ENCODE measurements at regions not wholly inside any gene's neighbourhood (a gene's known extent, or its start where the extent isn't known, plus 50 kb on each side); places are given as distances from the start of the nearest gene placed in this dataset.
"Not testable (repeated sequence)": the region's sequence is repeated elsewhere in the genome, so short reads cannot be mapped to it uniquely, and the experiment has no call there.

GRCh38 chr13:24599019-24599791 lies 81.0 kb upstream of the ATP12A start:
- not testable (repeated sequence) for H3K4me2 ChIP-seq (ENCODE audit: extremely low read depth, insufficient read depth, low read length); H3K4me1 ChIP-seq (ENCODE audit: control insufficient read depth, extremely low read depth, insufficient read depth, low read length); DNase-seq (ENCODE audit: low read depth in 2 of 2); H3K79me2 ChIP-seq (ENCODE audit: control insufficient read depth, insufficient read depth, low read length); H3K27ac ChIP-seq (ENCODE audit: insufficient read depth, low read length); H4K20me1 ChIP-seq (ENCODE audit: control insufficient read depth, extremely low read depth, insufficient read depth, low read length); H3K36me3 ChIP-seq (ENCODE audit: control insufficient read depth, insufficient read depth, low read length); H3K4me3 ChIP-seq (replicated peaks in 1 of 4; ENCODE audit: control extremely low read depth in 1 of 4, insufficient read depth in 1 of 4, low read depth in 3 of 4, low read length in 4 of 4); H3K9ac ChIP-seq (ENCODE audit: insufficient read depth, low read length); H3K27me3 ChIP-seq (ENCODE audit: control insufficient read depth, insufficient read depth, low read length); H3K9me3 ChIP-seq (ENCODE audit: control insufficient read depth, insufficient read depth, low read depth, low read length); H2AFZ ChIP-seq (ENCODE audit: low read length)

DNA sequence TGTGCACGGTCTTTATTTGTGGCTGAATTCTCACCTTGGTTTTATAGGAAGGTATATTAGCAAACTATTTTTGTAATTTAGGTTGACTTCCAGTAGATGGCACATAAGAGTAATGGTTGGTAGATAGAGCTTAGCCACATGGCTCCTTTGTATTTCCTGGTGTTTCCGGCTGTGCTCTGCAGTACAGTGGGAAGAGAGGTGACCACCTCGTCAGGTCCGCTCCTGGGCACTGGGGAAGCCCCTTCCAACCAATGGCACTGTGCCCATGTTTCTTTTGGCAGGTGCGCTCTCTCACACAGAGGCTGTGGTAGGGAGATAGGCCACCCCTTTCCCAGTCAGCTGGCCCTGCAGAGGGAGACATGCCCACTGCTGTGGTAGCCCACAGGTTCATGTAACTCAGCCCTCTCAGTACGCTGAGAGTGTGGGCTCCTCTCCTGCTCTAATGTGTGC lies 74.3 kb upstream of the ATP12A start:
- Histone ChIP-seq H4K20me1 (ENCODE audit: control insufficient read depth, extremely low read depth, insufficient read depth, low read length) (no peaks in the 10 kb centered on the region), H3K4me2 (ENCODE audit: extremely low read depth, insufficient read depth, low read length) (no peak overlapping the region), H2AFZ (ENCODE audit: low read length) (no peak overlapping the region), H3K36me3 (ENCODE audit: control insufficient read depth, insufficient read depth, low read length) (no peaks in the 10 kb centered on the region), H3K4me1 (ENCODE audit: control insufficient read depth, extremely low read depth, insufficient read depth, low read length) (no peaks in the 10 kb centered on the region), H3K9me3 (ENCODE audit: control insufficient read depth, insufficient read depth, low read depth, low read length) (no peaks in the 10 kb centered on the region), H3K4me3 (replicated peaks in 1 of 4; ENCODE audit: control extremely low read depth in 1 of 4, insufficient read depth in 1 of 4, low read depth in 3 of 4, low read length in 4 of 4) (no peak overlapping the region), H3K27ac (ENCODE audit: insufficient read depth, low read length) (no peak overlapping the region), H3K27me3 (ENCODE audit: control insufficient read depth, insufficient read depth, low read length) (no peaks in the 10 kb centered on the region), H3K9ac (ENCODE audit: insufficient read depth, low read length) (no peak overlapping the region), H3K79me2 (ENCODE audit: control insufficient read depth, insufficient read depth, low read length) (no peaks in the 10 kb centered on the region)
- TF ChIP-seq CTCF (conservative IDR thresholded peaks at IDR 0.05 in 1 of 2, IDR thresholded peaks at IDR 0.05 in 1 of 2; ENCODE audit: low read depth in 1 of 2, low read length in 2 of 2) (no peak), EZH2 (IDR thresholded peaks at IDR 0.05; ENCODE audit: low read length, missing control alignments) (no peak)
- peak; percentile 24 to 31 for DNase-seq (ENCODE audit: low read depth in 2 of 2)

DNA sequence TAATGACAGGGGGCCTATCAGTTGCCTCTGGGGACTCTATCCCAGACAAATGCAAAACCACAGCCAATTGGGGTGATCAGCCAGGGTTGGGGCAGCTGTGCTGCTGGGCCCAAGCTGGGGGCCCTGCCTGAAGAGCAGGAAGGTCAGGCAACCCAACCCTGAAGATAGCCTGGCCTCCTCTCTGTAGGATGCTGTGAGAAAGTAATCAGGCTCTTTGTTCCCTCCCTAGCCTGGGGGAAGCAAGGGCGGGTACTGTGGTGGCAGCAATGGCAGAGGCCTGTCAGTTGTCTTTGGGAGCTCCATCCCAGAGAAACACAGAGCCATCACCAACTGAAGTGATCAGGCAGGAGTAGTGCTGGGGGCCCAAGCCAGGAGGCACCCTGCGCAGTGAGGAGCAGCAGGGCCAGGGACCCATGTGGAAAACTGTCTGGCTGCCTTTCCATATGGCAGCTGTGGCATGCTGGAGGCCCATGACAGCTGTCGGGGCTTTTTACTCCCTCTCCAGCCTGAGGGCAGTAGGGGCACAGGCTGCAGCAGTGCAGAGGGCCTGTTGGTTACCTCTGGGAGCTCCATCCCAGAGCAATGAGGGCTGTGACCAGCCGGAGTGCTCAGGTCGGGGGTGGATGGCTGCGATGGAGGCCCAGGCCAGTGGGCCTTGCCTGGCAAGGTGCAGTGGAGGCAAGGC lies 73.6 kb upstream of the ATP12A start:
- Histone ChIP-seq H3K9ac (ENCODE audit: insufficient read depth, low read length) (no peak overlapping the region), H3K36me3 (ENCODE audit: control insufficient read depth, insufficient read depth, low read length) (no peaks in the 10 kb centered on the region), H3K4me2 (ENCODE audit: extremely low read depth, insufficient read depth, low read length) (no peak overlapping the region), H3K4me3 (replicated peaks in 1 of 4; ENCODE audit: control extremely low read depth in 1 of 4, insufficient read depth in 1 of 4, low read depth in 3 of 4, low read length in 4 of 4) (no peak overlapping the region), H3K27ac (ENCODE audit: insufficient read depth, low read length) (no peak overlapping the region), H3K79me2 (ENCODE audit: control insufficient read depth, insufficient read depth, low read length) (no peaks in the 10 kb centered on the region), H4K20me1 (ENCODE audit: control insufficient read depth, extremely low read depth, insufficient read depth, low read length) (no peaks in the 10 kb centered on the region), H3K4me1 (ENCODE audit: control insufficient read depth, extremely low read depth, insufficient read depth, low read length) (no peaks in the 10 kb centered on the region), H3K9me3 (ENCODE audit: control insufficient read depth, insufficient read depth, low read depth, low read length) (no peaks in the 10 kb centered on the region), H3K27me3 (ENCODE audit: control insufficient read depth, insufficient read depth, low read length) (no peaks in the 10 kb centered on the region), H2AFZ (ENCODE audit: low read length) (no peak overlapping the region)
- TF ChIP-seq EZH2 (IDR thresholded peaks at IDR 0.05; ENCODE audit: low read length, missing control alignments): no peak
- no peak for TF ChIP-seq CTCF (conservative IDR thresholded peaks at IDR 0.05 in 1 of 2, IDR thresholded peaks at IDR 0.05 in 1 of 2; ENCODE audit: low read depth in 1 of 2, low read length in 2 of 2)
- DNase-seq (ENCODE audit: low read depth in 2 of 2): no peak
